RWPE2 (cell line): ENCODE measurements at regions not wholly inside any gene's neighbourhood (a gene's known extent, or its start where the extent isn't known, plus 50 kb on each side); places are given as distances from the start of the nearest gene placed in this dataset.

Experiments
- ATAC-seq: fragments of 200-7000 bp; cut with Tn5 transposase; 3 replicates; pipeline ENCODE4 v1.9.1; 2021; ENCODE audit warnings: low read depth
- DNase-seq: peaks from one replicate; pipeline ENCODE4 v3.0.0-alpha.2; 2020; ENCODE audit warnings: low spot score
- H3K27ac ChIP-seq: fragments of 450-650 bp; 2 replicates; pipeline ENCODE4 v1.5.1; 2017; ENCODE audit warnings: mild to moderate bottlenecking; ENCODE audit not compliant: poor library complexity, severe bottlenecking
- H3K27me3 ChIP-seq: fragments of 250-450 bp; sonication (Bioruptor Pico); 2 replicates; pipeline ENCODE4 v1.5.1; 2021; ENCODE audit warnings: mild to moderate bottlenecking, moderate library complexity; ENCODE audit not compliant: insufficient read depth, poor library complexity, severe bottlenecking
- H3K36me3 ChIP-seq: fragments of 250-450 bp; sonication (Bioruptor Pico); 2 replicates; pipeline ENCODE4 v1.5.1; 2020; ENCODE audit warnings: low read depth, mild to moderate bottlenecking, moderate library complexity
- H3K4me1 ChIP-seq: fragments of 250-450 bp; sonication (Bioruptor Pico); 2 replicates; pipeline ENCODE4 v1.5.1; 2021; ENCODE audit warnings: mild to moderate bottlenecking, moderate library complexity; ENCODE audit not compliant: insufficient read depth, poor library complexity, severe bottlenecking
- H3K4me3 ChIP-seq: fragments of 250-450 bp; sonication (Bioruptor Pico); 2 replicates; pipeline ENCODE4 v1.5.1; 2021; ENCODE audit warnings: mild to moderate bottlenecking, moderate library complexity; ENCODE audit not compliant: severe bottlenecking
- H3K9me3 ChIP-seq: fragments of 250-450 bp; sonication (Bioruptor Pico); 2 replicates; pipeline ENCODE4 v1.5.1; 2021; ENCODE audit warnings: mild to moderate bottlenecking, moderate library complexity; ENCODE audit not compliant: severe bottlenecking
- TF ChIP-seq, protein P1 (sequence below): fragments of 450-650 bp; IDR thresholded peaks from one replicate; pipeline ENCODE4 v1.5.1; 2017; ENCODE audit warnings: mild to moderate bottlenecking, moderate library complexity; ENCODE audit not compliant: poor library complexity, severe bottlenecking

DNA sequence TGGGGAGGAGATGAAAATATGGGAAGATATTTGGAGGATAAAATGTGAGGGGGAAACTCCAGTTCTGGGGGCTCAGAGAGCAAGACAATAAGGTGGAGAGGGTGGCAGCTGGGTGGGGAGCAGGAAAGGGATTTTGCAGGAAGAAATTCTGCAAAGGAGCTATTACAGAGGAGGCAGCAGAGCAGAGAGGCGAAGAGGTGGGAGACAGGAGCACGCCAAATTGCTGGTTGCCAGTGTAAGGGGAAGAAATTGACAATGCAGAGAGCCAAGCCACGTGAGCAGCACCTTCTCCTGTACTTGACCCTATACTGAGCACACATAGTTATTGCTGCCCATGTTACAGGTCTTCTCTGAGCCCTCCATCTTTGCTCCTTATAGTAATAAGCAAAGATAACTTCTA, 190.3 kb upstream of the ONECUT1 start:
- H3K9me3 ChIP-seq, result no peaks in the 10 kb centered on the region
- TF ChIP-seq, protein P1, sequence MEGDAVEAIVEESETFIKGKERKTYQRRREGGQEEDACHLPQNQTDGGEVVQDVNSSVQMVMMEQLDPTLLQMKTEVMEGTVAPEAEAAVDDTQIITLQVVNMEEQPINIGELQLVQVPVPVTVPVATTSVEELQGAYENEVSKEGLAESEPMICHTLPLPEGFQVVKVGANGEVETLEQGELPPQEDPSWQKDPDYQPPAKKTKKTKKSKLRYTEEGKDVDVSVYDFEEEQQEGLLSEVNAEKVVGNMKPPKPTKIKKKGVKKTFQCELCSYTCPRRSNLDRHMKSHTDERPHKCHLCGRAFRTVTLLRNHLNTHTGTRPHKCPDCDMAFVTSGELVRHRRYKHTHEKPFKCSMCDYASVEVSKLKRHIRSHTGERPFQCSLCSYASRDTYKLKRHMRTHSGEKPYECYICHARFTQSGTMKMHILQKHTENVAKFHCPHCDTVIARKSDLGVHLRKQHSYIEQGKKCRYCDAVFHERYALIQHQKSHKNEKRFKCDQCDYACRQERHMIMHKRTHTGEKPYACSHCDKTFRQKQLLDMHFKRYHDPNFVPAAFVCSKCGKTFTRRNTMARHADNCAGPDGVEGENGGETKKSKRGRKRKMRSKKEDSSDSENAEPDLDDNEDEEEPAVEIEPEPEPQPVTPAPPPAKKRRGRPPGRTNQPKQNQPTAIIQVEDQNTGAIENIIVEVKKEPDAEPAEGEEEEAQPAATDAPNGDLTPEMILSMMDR, result no peak
- DNase-seq, result no peak
- H3K4me3 ChIP-seq, result no peak overlapping the region
- peaks cover 6% of the 10 kb centered on the region for H3K27me3 ChIP-seq
- ATAC-seq, result peak; percentile 8; the same call in 1 of the 3 replicates
- no peaks in the 10 kb centered on the region for H3K4me1 ChIP-seq
- no peak overlapping the region for H3K27ac ChIP-seq
- no peaks in the 10 kb centered on the region for H3K36me3 ChIP-seq

DNA sequence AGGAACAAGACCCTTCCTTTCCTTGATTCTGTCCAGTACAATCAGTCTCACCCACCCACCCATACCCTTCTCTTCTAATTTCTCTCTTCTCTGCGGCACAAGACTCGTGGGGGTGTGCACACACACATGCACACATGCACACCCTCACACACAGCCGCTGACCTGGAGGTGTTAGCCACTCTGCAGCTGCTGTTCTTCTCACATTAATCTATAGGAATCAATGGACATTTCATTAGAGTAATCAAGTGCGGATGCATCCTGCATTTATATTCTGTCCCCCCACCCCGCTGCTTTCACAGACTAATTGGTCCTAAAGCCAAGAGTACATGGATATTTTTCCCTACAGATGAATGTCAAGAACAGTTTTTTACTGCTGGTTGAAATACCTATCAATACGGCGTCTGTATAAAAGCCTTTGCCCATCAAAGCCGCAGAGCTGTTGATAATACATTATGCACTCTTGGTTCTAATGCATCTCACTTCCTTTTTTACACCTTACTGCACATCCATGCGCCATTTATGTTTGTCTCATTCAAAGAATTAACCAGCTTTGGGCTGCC, 186.5 kb upstream of the ONECUT1 start:
- no peak overlapping the region for H3K27ac ChIP-seq
- DNase-seq, result no peak
- no peaks in the 10 kb centered on the region for H3K9me3 ChIP-seq
- no peaks in the 10 kb centered on the region for H3K4me1 ChIP-seq
- no peak overlapping the region for H3K4me3 ChIP-seq
- TF ChIP-seq, protein P1, result no peak
- no peak for ATAC-seq
- H3K36me3 ChIP-seq, result no peaks in the 10 kb centered on the region
- H3K27me3 ChIP-seq, result peaks cover 37% of the 10 kb centered on the region

DNA sequence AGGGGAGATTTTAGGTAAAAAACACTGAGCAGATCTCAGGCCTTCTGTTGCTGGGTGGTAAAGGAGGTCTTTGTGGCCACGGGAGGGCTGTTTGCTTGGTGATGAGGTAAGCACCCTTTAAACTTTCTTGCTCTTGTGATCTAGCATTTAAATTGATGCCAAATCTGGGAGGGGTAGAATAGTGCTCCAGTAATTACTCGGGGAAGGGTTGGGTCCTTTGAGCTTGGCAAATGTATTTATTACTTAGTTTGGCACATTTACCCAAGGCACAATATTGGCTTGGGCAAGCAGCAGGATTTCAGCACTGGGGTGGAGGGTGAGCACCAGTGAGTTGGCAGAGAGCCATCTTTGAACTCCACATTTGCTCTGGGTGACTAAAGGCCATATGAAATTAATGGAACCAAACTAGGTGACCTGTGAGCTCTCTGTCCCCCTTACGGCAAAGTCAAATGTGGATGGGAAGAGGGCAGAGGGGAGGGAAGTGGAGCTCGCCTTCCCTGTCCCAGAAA, 185.9 kb upstream of the ONECUT1 start:
- Histone ChIP-seq H3K27me3 (peaks cover 38% of the 10 kb centered on the region), H3K4me1 (no peaks in the 10 kb centered on the region), H3K36me3 (no peaks in the 10 kb centered on the region), H3K4me3 (no peak overlapping the region), H3K9me3 (no peaks in the 10 kb centered on the region), H3K27ac (no peak overlapping the region)
- TF ChIP-seq, protein P1, result no peak
- ATAC-seq (no peak), DNase-seq (no peak)

DNA sequence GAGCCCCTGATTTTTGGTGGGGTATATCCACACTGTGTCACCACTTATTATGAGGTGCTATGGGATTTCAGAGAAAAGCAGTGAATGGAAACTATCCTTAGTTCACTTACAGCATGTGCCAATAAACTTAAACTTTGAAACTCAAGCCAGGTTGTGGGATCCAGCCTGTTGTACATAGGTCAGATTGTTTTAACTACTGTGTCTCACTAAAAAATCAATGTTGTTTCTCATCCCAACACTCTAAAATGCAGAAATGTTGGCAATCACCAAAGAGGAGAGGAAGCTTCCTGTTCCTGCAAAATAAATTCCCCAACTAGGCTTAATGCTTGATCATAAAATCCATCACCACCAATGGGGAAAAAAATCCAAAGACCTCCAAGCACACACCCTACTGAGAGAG, 173.7 kb upstream of the ONECUT1 start:
- Histone ChIP-seq H3K4me1 (no peaks in the 10 kb centered on the region), H3K36me3 (no peaks in the 10 kb centered on the region), H3K9me3 (no peaks in the 10 kb centered on the region), H3K27ac (no peak overlapping the region), H3K27me3 (peaks cover 24% of the 10 kb centered on the region), H3K4me3 (no peak overlapping the region)
- no peak for DNase-seq
- TF ChIP-seq, protein P1, result no peak
- ATAC-seq, result no peak

DNA sequence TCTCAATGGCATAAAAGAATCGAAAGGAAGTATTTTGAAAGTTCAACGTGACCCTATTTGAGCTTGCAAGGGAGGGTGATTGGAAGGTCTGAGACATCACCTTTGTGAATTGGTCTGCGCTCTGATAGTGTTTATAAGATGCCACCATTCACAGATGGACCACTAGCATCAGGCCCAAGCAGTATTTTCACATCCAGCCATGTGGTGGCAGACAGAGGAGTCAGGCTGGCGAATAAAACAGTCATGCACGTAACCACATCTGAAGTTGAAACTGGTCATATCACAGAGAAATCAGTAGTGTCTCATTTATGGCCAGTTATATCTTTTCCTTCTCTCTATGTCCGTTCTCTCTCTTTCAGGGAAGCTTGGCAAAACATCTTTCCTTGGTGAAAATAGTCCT, 170.1 kb upstream of the ONECUT1 start:
- Histone ChIP-seq H3K4me1 (no peaks in the 10 kb centered on the region), H3K27ac (no peak overlapping the region), H3K4me3 (no peak overlapping the region), H3K9me3 (no peaks in the 10 kb centered on the region), H3K36me3 (no peaks in the 10 kb centered on the region), H3K27me3 (peaks cover 12% of the 10 kb centered on the region)
- TF ChIP-seq, protein P1, result no peak
- no peak; the same call in 2 of the 3 replicates for ATAC-seq
- DNase-seq, result no peak
